Colon (tissue), 2 donors: ENCODE measurements at regions not wholly inside any gene's neighbourhood (a gene's known extent, or its start where the extent isn't known, plus 50 kb on each side); places are given as distances from the start of the nearest gene placed in this dataset.

ENCODE experiments used
- FAIRE-seq: peaks from 2 replicates; lab custom pipeline; 2012; peaks lifted over from hg19 to GRCh38; lab: Jason Lieb, UNC
- donor health status: control.
- donor health status: control.

DNA sequence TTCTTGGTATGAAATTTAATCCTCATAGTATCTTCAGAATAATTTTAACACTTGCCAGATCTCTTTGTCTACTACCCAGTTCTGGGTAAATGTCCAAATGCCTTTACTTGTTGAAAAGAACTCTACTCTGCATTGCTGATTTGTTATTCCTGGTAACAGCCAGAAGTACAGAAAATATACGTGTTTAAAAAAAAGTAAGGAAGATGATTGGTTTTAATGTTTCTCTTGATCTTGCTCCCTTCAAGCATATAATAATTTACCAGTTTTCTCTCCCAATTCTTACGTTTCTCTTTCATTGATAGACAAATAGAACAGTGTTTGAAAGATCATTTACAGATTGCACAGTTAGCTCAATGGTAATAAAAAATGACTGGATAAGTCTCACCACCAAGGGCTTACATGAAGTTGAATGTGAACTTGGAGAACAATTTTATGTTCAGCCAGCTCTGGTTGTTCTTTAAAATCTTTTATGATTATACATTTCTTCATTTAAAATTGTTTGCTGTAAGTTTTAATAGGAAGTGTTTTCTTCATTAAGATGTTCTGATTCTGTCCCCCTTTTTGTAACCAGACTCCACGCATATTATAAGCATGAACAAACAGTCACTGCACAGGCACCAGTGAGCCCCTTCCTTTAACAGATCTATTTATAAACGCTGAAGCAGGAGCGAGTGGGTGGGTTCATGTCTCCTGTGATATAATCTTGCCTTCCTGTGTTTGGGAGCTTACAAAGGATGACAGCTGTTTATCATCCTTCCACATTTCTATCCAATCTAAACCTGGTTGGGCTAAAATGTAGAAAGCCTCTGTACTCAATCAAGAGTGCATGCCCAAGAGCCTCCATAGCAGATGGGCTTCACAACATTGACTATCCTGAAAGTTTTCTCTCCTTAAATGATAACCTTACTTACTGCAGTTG, 299.5 kb downstream of the PRL start:
- FAIRE-seq: no peak

DNA sequence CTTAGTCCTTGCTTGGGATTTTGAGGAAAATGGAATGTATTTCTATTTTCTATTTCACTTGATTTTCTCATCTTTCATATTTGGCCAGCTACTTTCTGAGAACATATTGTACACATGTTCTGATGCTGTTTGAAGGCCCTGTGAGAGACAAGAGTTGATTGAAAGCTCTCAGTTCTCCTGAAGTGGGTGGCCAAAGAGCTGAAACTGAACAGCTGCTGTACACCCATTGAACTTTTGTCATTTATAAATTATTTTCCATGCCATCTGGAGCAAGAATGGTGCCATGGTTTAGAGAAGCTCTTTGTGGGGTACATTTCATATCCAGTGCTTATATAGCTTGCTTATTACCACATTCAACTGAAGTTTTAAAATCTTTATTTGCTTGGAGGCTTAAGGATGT, 298.3 kb downstream of the PRL start:
- no peak for FAIRE-seq

DNA sequence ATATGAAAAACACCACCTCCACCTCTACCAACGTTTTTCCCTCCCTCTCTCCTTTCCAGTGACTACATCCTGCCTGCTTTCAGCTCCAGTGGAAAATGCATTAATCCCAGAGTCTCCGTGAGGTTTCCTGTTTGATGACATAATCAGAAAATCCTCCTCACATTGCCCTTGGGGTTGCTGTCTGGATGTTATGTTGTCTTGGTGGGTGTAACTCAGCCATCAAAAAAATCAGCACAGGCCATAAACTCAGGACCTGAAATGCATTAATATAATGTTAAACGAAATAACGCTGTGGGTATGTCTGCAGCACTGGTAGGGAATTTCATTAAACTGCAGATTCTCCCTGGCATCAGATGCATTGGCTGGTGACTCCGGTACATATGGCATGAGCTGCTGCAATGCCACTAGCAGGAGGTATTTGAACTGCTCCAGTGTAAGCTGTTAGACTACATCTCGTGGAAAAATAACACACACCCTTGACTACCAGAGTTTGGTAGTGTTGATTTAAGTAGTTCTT, 297.8 kb downstream of the PRL start:
- no peak for FAIRE-seq

DNA sequence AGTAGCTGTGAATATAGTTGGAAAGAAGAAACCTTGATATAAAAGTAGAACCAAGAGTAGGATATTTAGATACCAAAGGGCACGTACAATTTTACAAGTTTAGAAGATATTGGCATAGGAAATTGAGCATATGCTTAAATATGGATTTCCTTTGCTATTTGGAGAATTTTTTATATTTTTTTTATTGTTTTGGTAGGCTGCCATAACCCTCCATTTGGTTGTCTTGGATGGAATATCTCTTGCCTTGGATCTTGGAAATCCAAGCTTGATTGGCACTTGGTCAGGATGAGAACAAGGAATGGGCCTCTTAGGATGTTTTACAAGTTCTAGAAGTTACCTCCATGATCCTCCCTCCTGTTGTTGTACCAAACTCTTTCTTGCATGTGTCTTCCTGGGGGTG, 297.1 kb downstream of the PRL start:
- no peak for FAIRE-seq

DNA sequence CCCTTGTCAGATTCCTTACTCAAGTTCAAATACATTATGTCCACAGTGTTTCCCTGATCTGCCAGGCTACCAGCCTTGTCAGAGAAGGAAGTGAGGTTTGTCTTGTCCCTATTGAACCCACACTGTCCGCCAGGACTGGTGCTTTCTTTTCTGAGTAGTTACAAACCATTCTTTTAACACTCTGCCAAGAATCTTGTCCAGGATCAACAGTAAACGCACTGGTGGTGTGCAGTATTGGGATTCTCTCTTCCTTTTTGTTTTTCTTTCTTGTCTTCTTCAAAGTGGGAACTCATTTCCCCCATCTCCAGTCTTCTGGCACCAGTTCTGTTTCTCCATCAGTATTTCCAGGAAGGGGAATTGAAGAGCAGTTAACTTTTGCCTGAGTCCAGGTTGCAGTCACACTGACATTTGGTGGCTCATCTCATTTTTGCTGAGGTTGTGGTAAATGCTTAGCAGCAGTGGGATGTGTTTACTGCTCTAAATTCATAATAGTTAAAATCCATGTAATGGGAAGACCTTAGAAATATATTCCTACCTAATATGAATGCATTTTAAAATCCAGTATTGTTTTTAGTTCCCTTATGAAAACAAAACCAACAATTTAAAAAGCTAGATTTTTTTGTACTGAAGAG, 295.3 kb downstream of the PRL start:
- no peak for FAIRE-seq

DNA sequence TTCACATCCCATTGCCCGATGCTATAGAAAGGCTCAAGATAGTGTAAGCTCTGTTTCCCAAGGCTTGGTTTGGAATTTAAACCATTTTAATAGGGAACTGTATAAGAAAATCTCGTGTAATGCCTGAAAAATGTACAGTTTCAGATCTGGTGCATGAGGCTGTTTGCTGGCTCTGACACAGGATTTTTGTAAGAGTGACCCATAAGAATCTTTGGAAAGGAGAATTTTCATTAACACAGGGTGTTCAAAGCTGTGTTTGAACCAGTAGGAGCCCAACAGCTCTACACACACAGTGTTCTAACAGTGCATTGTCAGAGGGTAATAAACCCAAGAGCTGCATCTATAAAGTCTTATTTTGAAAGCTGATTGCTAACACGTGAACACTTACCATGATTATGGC, 293.5 kb downstream of the PRL start:
- no peak for FAIRE-seq

DNA sequence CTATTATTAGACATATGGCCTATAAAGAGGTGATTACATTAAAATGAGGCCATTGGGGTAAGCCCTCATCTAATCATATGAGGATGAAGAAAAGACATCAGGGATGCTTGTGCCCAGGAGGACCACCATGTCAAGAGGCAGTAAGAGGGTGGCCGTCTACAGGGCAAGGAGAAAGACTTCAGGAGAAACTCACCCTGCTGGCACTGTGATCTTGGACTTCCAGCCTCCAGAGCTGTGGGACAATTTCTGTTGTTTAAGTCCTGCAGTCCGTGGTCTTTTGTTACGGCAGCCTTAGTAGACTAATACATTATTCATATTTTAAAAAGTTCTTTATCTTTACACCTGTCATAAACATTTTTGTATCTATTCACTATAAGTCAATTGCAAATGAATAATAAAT, 290.0 kb downstream of the PRL start:
- FAIRE-seq: no peak

DNA sequence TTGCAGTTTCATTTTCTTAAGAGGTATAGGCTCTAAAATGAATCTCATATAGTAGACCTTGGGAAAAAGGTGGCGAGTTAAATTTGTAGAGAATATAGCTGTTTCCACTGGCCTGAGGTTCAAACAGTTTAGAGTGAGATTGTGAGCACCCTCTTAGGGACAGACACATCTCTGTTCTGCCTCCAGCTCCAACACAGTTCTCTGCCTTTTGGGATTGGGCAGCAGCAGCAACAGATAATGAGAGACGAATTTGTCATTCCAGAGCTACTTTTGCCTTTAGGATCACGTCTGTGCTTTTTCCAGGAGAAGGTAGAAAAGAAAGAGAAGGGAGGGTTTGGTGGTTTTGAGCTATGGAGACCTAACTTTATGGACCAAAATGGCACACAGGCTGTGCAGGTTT, 289.4 kb downstream of the PRL start:
- no peak for FAIRE-seq

DNA sequence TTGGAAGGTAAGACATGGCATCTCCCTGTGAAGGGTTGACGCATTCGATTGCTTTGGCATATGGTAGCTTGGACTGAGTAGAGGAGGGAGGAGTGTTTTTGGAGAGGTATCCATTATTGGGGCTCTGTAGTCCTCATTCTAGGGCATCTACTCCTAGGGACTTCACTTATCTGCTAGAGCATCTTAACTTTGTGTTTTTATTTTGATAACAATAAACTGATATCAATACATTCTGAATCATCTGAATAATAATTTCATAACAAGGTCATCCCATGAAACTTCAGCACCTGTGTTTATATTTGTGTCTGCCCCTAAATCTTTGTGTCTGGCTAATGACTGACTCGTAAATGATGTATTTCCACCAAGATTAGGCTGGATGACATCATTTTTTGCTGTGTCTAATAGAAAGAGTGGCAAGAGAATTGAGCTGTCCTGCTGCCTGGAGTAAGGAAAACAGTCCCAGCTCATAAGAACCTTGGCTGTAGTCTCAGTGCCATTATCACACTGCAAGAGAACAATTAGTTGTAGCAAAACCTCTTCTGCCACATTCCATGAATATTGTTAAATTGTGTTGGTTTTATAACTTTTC, 288.5 kb downstream of the PRL start:
- no peak for FAIRE-seq

DNA sequence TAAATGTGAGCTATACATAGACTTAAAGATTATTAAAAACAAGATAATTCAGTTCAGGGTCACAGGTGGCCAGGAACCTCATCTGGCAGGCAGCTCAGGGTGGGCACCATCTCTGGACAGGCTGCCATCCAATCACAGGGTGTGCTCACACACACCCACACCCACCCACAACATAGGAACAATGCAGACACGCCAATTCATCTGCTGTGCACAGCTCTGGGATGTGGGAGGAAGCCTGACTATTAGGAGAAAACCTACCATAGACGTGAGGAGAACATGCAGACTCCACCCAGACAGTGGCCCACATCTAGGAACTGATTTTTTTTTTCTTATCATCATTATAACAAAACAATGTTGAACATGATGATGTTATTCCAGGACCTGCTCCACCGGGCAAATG, 286.7 kb downstream of the PRL start:
- FAIRE-seq: no peak

DNA sequence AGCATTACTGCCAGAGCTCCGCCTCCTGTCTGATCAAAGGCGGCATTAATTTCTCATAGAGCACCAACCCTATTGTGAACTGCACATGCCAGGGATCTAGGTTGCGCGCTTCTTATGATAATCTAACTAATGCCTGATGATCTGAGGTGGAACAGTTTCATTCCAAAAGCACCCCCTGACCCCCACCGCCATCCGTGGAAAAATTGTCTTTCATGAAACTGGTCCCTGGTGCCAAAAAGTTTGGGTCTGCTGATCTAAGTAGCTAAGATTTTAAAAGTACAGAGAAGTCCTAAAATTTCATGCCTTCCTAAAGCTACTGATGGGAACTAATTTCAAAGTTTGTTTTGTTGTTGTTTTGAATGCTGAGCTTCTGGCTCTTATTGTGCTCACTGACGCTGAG, 281.6 kb downstream of the PRL start:
- FAIRE-seq: no peak

DNA sequence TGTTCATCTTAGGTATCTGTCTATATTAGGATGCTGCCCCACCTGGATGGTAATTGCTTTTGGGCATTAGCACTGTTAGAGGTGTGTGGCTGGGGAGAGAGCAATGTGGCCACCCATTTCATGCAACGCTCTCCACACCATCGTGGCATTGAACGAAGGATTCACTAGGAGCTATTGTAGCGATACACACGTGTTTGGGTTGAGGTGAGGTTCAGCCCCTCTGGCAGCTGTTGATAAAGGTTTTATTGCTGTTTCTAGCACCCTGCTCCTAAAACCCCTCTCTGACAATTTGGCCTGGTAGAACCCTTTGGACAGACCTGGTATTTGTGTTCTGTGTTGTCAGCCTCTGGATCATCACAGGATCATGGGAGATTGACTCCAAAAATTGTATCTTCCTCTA, 280.9 kb downstream of the PRL start:
- no peak for FAIRE-seq

DNA sequence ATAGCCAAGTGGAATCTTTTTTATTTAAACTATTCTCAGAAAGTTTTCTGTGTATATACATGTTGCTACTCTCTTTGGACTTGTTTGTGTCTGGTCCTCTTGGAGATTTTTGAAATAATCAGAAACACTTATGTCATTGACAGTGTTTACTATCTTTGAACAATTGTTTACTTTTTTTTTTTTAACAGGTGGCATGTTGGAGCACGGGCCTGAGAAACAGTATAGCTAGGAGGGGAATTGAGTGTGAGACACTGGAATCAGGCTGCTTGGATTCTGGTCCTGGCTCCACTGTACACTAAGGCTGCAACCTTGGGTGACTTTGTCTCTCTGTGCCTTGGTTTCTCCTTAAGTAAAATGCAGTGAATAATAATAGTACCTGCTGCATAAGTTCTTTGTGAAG, 279.6 kb downstream of the PRL start:
- no peak for FAIRE-seq

DNA sequence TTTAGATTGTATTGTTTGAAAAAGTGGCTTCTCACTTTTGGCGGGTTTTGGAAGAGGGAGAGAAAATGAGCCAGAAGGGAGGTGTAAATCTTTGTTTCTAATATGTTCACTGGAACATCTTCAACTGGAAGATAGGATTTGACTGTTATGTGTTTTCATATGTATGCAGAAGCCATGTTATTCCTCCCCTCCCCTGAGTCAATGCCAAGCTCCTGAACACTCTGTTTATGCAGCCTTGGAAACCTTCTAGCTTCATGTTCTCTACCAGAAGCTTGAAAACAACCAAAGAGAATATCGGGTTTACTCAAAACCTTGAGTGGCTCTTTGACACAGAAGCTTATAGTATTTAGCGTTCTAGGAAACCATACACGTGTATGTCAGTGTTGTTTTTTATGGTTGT, 279.1 kb downstream of the PRL start:
- no peak for FAIRE-seq

DNA sequence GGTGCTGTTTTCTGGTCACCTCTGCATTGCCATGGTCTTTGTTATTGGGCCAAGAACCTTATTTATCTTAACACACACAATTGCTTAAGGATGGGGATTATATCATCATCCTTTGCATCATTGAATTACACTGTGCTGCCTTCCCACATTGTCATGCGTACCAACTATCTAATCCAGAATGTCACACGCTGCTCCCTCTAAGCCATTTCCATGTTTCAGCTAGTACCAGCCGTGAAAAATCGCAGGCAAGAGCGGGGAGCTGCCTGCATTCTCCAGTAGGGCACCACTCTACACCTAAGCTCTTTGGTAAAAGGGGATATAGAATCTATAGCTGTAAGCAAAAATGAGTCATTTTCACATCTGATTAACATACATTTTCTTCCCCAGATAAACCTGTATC, 277.0 kb downstream of the PRL start:
- FAIRE-seq: no peak

DNA sequence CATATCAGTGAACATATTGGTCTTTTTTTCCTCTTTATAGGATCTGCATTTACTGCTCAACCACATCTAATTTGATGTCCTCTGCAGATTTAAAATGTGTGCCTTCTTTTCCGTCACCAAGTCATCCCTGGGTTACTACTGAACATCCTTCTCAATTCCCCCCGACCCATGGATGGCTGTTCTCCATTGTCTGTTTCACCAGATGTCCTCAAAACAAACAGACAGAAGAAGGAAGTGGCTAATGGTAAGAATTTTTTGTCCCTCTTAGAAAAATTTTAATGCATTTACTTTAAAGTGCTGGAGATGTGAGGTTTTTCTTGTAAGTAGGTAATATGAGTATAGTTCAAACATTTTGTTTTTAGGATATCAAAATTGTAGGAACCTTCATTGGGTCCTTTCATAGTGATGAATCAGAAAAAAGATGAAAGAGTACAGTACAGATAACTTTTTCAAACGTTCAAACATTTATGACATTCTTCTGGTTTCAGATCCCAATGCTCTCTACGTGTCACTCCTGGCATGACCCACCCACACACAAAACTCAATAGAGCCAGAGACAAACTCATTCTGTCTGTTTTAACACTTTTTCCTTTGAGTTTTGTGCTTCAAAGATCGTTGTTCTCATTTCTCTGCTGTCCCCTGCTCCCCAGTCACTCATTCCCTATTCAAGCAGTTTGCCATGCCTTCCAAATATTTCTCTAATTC, 276.4 kb downstream of the PRL start:
- FAIRE-seq: no peak

DNA sequence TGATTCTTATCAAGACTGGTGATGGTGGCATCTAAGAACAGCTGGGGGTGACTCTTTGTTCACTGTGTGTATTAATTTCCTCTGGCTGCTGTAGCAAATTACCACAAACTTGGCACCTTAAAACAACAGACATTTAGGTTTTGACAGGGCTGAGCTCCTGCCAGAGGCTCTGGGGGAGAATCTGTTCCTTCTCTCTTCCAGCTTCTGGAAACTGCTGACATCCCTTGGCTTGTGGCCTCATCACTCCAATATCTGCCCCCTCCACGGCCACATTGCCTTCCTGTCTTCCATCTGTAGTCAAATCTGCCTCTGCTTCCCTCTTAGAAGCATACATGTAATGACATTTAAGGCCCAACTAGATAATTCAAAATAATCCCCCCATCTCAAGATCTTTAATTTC, 274.9 kb downstream of the PRL start:
- FAIRE-seq: no peak

DNA sequence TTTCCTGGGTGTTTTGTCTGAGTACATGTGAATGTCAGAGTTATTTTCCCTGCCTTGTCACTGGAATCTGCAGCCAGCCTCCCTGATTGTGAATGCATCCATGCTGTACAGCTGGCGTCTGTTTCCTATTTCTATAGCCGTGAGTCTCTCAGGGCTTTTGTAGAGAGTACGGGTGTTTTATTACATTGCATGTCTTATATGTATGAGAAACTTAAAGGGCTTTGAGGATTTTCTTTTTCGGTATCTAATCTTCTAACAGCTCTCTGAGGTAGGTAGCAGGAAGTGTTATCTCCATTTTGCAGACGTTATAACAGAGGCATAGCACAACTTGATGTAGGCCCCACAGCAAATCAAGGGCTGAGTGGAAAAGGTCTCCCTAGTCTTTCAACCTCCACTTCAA, 272.9 kb downstream of the PRL start:
- no peak for FAIRE-seq

DNA sequence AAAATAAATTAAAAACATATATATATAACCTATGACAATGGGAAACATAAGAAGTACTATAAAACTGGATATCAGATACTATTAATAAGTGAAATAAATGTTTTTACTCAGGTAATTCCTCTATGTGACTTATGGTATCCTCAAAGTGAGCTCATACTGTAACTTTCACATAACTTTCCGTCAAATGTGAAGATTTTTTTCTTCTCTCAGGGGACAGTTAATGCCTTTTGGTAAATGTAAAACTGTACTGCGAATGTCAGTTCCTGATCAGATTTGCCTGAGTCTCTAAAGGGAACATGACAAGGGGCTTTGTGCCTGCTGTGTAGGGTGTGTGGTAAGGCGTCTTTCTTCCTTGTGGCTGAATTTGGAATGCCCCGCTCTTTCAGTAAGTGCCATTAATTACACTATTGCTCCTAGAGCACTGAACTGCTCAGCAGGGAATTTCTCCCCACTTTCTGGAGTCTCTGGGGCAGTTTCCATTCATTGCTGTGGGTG, 271.8 kb downstream of the PRL start:
- no peak for FAIRE-seq

DNA sequence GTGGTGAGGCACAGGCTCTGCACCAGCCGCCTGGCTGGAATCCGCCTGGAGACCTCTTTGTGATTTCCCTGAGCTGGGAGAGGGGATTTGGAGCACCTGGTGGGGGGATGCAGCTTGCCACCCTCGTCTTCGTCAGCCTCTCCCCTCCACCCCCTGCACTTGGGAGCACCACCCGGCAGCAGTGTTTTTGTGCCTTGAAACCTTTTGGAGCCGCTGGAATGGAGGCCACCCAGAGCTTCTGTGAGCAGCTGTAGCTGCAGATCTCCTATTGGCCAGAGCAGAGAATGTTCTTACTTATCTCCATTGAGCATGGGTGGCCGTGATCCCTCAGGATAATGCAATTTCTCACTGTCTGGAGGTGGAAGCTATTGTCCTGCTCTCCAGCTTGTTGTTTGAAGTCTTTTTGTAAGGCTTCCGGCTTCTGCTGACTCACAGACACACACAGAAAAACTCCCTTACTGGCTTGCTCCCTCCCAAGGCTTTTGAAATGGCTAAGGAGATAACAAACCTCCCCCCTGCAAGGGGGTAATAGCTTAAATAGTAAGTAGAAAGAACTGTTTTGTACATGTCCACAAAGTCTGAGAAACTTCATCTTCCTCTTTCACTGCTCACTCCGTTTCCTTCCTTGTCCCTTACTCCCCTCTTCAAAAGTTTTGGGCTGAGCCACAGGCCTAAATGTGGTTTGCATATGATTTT, 271.2 kb downstream of the PRL start:
- FAIRE-seq: no peak

DNA sequence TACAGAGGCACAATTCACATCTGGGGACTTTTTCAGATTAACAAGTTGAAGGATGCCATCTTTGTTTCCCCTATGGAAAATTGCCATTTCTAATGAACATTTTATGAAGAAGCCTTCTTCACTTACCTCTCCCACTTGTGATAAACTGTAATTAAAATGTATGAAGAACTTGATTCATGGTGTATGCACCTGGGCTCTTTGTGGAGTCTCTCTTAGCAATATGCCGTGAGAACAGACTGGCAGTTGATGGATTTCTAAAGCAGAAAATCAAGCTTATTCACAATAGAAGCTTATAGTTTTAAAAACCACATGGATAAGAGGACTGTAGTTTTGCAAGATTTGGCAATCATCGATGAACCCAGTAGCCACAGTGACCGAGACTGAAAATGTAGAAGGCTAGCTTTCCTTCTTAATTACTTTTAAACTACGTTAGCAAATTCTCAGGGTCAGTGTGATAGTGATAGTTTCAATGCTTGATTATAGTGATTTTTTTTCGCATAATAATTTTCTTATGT, 270.6 kb downstream of the PRL start:
- no peak for FAIRE-seq
